22Rv1 (cell line): ENCODE measurements at regions not wholly inside any gene's neighbourhood (a gene's known extent, or its start where the extent isn't known, plus 50 kb on each side); places are given as distances from the start of the nearest gene placed in this dataset.

Experiments used
- ZFX ChIP-seq: fragments of 450-650 bp; IDR thresholded peaks from 2 replicates; pipeline ENCODE4 v1.6.1; 2017; ENCODE audit warnings: antibody characterized with exemption, borderline replicate concordance
- TF ChIP-seq, protein P1 (sequence below): fragments of 450-650 bp; IDR thresholded peaks from 2 replicates; pipeline ENCODE4 v1.5.1; 2017; ENCODE audit warnings: mild to moderate bottlenecking

DNA sequence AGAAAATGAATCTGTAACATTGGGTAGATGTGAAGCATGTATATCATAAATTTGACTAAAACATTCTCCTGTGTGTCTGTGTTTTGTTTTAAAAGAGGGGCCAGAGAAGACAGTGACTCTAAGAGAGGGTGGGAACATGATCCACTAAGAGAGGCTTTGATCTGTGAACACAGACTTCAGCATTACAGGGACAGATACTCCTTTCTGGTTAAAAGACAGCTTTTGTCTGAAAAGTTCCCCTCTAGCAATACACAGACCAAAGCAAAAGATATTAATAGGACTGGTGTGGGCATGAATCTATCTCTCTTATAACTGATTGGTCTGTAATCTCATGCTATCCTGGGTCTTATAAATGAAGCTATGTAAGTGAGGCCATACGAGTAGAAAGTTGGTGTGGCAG lies 150.9 kb downstream of the NUDT12 start:
- TF ChIP-seq, protein P1, sequence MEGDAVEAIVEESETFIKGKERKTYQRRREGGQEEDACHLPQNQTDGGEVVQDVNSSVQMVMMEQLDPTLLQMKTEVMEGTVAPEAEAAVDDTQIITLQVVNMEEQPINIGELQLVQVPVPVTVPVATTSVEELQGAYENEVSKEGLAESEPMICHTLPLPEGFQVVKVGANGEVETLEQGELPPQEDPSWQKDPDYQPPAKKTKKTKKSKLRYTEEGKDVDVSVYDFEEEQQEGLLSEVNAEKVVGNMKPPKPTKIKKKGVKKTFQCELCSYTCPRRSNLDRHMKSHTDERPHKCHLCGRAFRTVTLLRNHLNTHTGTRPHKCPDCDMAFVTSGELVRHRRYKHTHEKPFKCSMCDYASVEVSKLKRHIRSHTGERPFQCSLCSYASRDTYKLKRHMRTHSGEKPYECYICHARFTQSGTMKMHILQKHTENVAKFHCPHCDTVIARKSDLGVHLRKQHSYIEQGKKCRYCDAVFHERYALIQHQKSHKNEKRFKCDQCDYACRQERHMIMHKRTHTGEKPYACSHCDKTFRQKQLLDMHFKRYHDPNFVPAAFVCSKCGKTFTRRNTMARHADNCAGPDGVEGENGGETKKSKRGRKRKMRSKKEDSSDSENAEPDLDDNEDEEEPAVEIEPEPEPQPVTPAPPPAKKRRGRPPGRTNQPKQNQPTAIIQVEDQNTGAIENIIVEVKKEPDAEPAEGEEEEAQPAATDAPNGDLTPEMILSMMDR = no peak
- TF ChIP-seq ZFX = no peak
